ENCODE measurements at regions not wholly inside any gene's neighbourhood (a gene's known extent, or its start where the extent isn't known, plus 50 kb on each side); places are given as distances from the start of the nearest gene placed in this dataset.

DNA sequence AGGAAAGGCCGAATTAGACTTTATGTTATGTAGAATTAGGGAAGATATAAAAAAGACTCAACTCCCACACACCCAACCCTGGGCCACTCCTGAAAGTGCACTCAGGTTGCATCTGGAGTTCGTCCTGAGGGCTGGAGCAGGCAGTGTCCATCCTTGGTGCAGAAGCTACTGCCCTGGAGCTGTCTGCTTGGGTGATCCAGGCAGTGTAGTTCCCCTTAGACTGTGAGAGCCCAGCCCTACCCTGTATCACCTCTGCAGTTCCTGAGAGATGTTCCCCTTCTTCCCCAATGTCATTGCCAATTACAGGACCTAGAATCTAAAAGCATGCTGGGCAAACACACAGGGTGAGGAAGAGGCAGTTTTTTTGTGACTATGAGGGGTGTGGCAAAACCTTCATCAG, 368.3 kb upstream of the ST8SIA4 start:
- TF ChIP-seq SP1 (IDR thresholded peaks at IDR 0.05) (no peak), ZBTB33 (IDR thresholded peaks at IDR 0.05) (no peak), TAF1 (conservative IDR thresholded peaks at IDR 0.05) (no peak), JUND (IDR thresholded peaks at IDR 0.05) (no peak), YY1 (IDR thresholded peaks at IDR 0.05) (no peak), HNF4G (IDR thresholded peaks at IDR 0.05) (no peak), RAD21 (IDR thresholded peaks at IDR 0.05) (no peak), REST (IDR thresholded peaks at IDR 0.05) (no peak), HNF4A (conservative IDR thresholded peaks at IDR 0.05) (no peak), GABPA (IDR thresholded peaks at IDR 0.05 in 1 of 2, conservative IDR thresholded peaks at IDR 0.05 in 1 of 2) (no peak), EGR1 (IDR thresholded peaks at IDR 0.05; ENCODE audit: low read depth in 2 of 2) (no peak)
- TF ChIP-seq, protein P1, sequence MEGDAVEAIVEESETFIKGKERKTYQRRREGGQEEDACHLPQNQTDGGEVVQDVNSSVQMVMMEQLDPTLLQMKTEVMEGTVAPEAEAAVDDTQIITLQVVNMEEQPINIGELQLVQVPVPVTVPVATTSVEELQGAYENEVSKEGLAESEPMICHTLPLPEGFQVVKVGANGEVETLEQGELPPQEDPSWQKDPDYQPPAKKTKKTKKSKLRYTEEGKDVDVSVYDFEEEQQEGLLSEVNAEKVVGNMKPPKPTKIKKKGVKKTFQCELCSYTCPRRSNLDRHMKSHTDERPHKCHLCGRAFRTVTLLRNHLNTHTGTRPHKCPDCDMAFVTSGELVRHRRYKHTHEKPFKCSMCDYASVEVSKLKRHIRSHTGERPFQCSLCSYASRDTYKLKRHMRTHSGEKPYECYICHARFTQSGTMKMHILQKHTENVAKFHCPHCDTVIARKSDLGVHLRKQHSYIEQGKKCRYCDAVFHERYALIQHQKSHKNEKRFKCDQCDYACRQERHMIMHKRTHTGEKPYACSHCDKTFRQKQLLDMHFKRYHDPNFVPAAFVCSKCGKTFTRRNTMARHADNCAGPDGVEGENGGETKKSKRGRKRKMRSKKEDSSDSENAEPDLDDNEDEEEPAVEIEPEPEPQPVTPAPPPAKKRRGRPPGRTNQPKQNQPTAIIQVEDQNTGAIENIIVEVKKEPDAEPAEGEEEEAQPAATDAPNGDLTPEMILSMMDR (IDR thresholded peaks at IDR 0.05; ENCODE audit: low read depth, low read length, missing input control), result no peak
- TF ChIP-seq, protein P2, sequence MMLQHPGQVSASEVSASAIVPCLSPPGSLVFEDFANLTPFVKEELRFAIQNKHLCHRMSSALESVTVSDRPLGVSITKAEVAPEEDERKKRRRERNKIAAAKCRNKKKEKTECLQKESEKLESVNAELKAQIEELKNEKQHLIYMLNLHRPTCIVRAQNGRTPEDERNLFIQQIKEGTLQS (IDR thresholded peaks at IDR 0.05), result no peak
- TF ChIP-seq, protein P3, sequence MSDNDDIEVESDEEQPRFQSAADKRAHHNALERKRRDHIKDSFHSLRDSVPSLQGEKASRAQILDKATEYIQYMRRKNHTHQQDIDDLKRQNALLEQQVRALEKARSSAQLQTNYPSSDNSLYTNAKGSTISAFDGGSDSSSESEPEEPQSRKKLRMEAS (IDR thresholded peaks at IDR 0.05), result no peak

Data from liver (tissue), 3 donors.